H9 (cell line): ENCODE measurements at regions not wholly inside any gene's neighbourhood (a gene's known extent, or its start where the extent isn't known, plus 50 kb on each side); places are given as distances from the start of the nearest gene placed in this dataset.

Source experiments
- DNase-seq: peaks from one replicate; pipeline ENCODE4 v3.0.0-alpha.2; 2017
- H2AFZ ChIP-seq: one replicate; pipeline ENCODE4 v1.6.1; 2013; ENCODE audit warnings: mild to moderate bottlenecking, low read length, control low read depth, moderate library complexity
- H2AK5ac ChIP-seq: 2 replicates; pipeline ENCODE4 v1.6.1; 2013; ENCODE audit warnings: low read length, control low read depth, mixed read lengths; ENCODE audit not compliant: insufficient read length
- H2BK120ac ChIP-seq: one replicate; pipeline ENCODE4 v1.6.1; 2013; ENCODE audit warnings: low read depth, mild to moderate bottlenecking, low read length, control low read depth, inconsistent platforms; ENCODE audit not compliant: poor library complexity, severe bottlenecking
- H2BK12ac ChIP-seq: 2 replicates; pipeline ENCODE4 v1.6.1; 2013; ENCODE audit warnings: low read length, control low read depth, mixed read lengths, low read depth; ENCODE audit not compliant: insufficient read length
- H2BK15ac ChIP-seq: 2 replicates; pipeline ENCODE4 v1.6.1; 2013; ENCODE audit warnings: low read depth, low read length, control low read depth
- H2BK20ac ChIP-seq: one replicate; pipeline ENCODE4 v1.6.1; 2013; ENCODE audit warnings: low read depth, mild to moderate bottlenecking, low read length, control low read depth, inconsistent platforms; ENCODE audit not compliant: poor library complexity, severe bottlenecking
- H2BK5ac ChIP-seq: 2 replicates; pipeline ENCODE4 v1.6.1; 2013; ENCODE audit warnings: low read length, control low read depth, mixed read lengths; ENCODE audit not compliant: insufficient read length
- H3K14ac ChIP-seq: 2 replicates; pipeline ENCODE4 v1.6.1; 2013; ENCODE audit warnings: low read length, control low read depth; ENCODE audit not compliant: insufficient read depth
- H3K18ac ChIP-seq: 2 replicates; pipeline ENCODE4 v1.6.1; 2013; ENCODE audit warnings: low read depth, mild to moderate bottlenecking, mixed read lengths, low read length, control low read depth; ENCODE audit not compliant: insufficient read length
- H3K23ac ChIP-seq: 2 replicates; pipeline ENCODE4 v1.6.1; 2013; ENCODE audit warnings: low read length, control low read depth, mixed read lengths, low read depth; ENCODE audit not compliant: insufficient read length
- H3K23me2 ChIP-seq: 2 replicates; pipeline ENCODE4 v1.6.1; 2013; ENCODE audit warnings: low read depth, mild to moderate bottlenecking, mixed read lengths, low read length, control low read depth; ENCODE audit not compliant: insufficient read length, poor library complexity, severe bottlenecking
- H3K27ac ChIP-seq: 2 replicates; pipeline ENCODE4 v1.5.1; 2013; ENCODE audit warnings: low read length, control low read depth, mixed read lengths, low read depth; ENCODE audit not compliant: insufficient read length
- H3K27me3 ChIP-seq: 2 replicates; pipeline ENCODE4 v1.6.1; 2013; ENCODE audit warnings: low read length, control low read depth, inconsistent platforms; ENCODE audit not compliant: insufficient read depth
- H3K4ac ChIP-seq: 2 replicates; pipeline ENCODE4 v1.6.1; 2013; ENCODE audit warnings: low read depth, mild to moderate bottlenecking, control low read depth, inconsistent platforms, low read length, moderate library complexity
- H3K4me1 ChIP-seq: 2 replicates; pipeline ENCODE4 v1.6.1; 2013; ENCODE audit warnings: low read length, control low read depth, inconsistent platforms; ENCODE audit not compliant: insufficient read depth
- H3K4me2 ChIP-seq: 2 replicates; pipeline ENCODE4 v1.6.1; 2013; ENCODE audit warnings: low read length, control low read depth, mixed read lengths; ENCODE audit not compliant: insufficient read length, insufficient read depth
- H3K56ac ChIP-seq: 2 replicates; pipeline ENCODE4 v1.6.1; 2013; ENCODE audit warnings: low read depth, mild to moderate bottlenecking, mixed read lengths, low read length, control low read depth; ENCODE audit not compliant: insufficient read length
- H3K79me1 ChIP-seq: 2 replicates; pipeline ENCODE4 v1.6.1; 2013; ENCODE audit warnings: low read depth, mild to moderate bottlenecking, moderate library complexity, low read length, control low read depth, inconsistent platforms; ENCODE audit not compliant: insufficient read depth, poor library complexity, severe bottlenecking
- H3K79me2 ChIP-seq: 2 replicates; pipeline ENCODE4 v1.6.1; 2013; ENCODE audit warnings: low read length, control low read depth, inconsistent platforms; ENCODE audit not compliant: insufficient read depth
- H3K9ac ChIP-seq: 2 replicates; pipeline ENCODE4 v1.6.1; 2013; ENCODE audit warnings: low read length, control low read depth, mixed read lengths; ENCODE audit not compliant: insufficient read length; ENCODE audit errors: extremely low read depth
- H3K9me3 ChIP-seq: one replicate; pipeline ENCODE4 v1.6.1; 2013; ENCODE audit warnings: low read depth, low read length, inconsistent platforms; ENCODE audit not compliant: control insufficient read depth
- H3T11ph ChIP-seq: one replicate; pipeline ENCODE4 v1.6.1; 2013; ENCODE audit warnings: mild to moderate bottlenecking, low read length, control low read depth, inconsistent platforms
- H4K20me1 ChIP-seq: one replicate; pipeline ENCODE4 v1.6.1; 2013; ENCODE audit not compliant: control insufficient read depth, insufficient read length, insufficient read depth
- H4K5ac ChIP-seq: 2 replicates; pipeline ENCODE4 v1.6.1; 2013; ENCODE audit warnings: low read depth, mild to moderate bottlenecking, mixed read lengths, low read length, control low read depth; ENCODE audit not compliant: insufficient read length
- H4K8ac ChIP-seq: replicated peaks from 2 replicates; pipeline ENCODE4 v1.6.1; 2013; ENCODE audit warnings: low read length, control low read depth, mixed read lengths, low read depth; ENCODE audit not compliant: insufficient read length
- H4K91ac ChIP-seq: 2 replicates; pipeline ENCODE4 v1.6.1; 2013; ENCODE audit warnings: low read depth, mild to moderate bottlenecking, moderate library complexity, mixed read lengths, low read length, control low read depth; ENCODE audit not compliant: insufficient read length
- H3K27ac Mint-ChIP-seq, 3 experiments: 2 replicates in 2 of 3; 3 replicates in 1 of 3; pipeline ENCODE4 v1.8.0; 2020 to 2021; ENCODE audit warnings: mixed read lengths in 3 of 3, mild to moderate bottlenecking in 1 of 3, moderate library complexity in 1 of 3
- H3K27me3 Mint-ChIP-seq: 2 replicates; pipeline ENCODE4 v1.8.0; 2021; ENCODE audit warnings: low read depth, mild to moderate bottlenecking, moderate library complexity, mixed read lengths
- H3K36me3 Mint-ChIP-seq, 3 experiments: 2 replicates in 2 of 3; 3 replicates in 1 of 3; pipeline ENCODE4 v1.8.0; 2020 to 2021; ENCODE audit warnings: low read depth in 3 of 3, mixed read lengths in 3 of 3; ENCODE audit not compliant: insufficient read depth in 1 of 3
- H3K4me1 Mint-ChIP-seq, 2 experiments: 2 replicates each; pipeline ENCODE4 v1.8.0; 2020; ENCODE audit warnings: mixed read lengths in 2 of 2
- H3K4me3 Mint-ChIP-seq, 2 experiments: 2 replicates in 1 of 2; 3 replicates in 1 of 2; pipeline ENCODE4 v1.8.0; 2020 to 2021; ENCODE audit warnings: mild to moderate bottlenecking in 2 of 2, mixed read lengths in 2 of 2, moderate library complexity in 1 of 2
- H3K9me3 Mint-ChIP-seq, 2 experiments: 2 replicates in 1 of 2; 3 replicates in 1 of 2; pipeline ENCODE4 v1.8.0; 2020; ENCODE audit warnings: mild to moderate bottlenecking in 2 of 2, mixed read lengths in 2 of 2, moderate library complexity in 1 of 2
- CTCF ChIP-seq: fragments of 200-600 bp; sonication (generic); conservative IDR thresholded peaks from 3 replicates; pipeline ENCODE4 v1.8.0; 2021; ENCODE audit warnings: antibody characterized with exemption, mild to moderate bottlenecking
- WGBS: extraction: QIAGEN DNeasy Blood & Tissue Kit; methylation state at CpG from one replicate; pipeline ENCODE4 v1.1.7; 2013; ENCODE audit warnings: missing lambda C conversion rate, low lambda C conversion rate, mixed read lengths; ENCODE audit not compliant: insufficient read length; ENCODE audit errors: extremely low coverage; 5-methylcytosine and 5-hydroxymethylcytosine counted together

GRCh38 chr22:48779211-48779643, 1048.4 kb downstream of the BRD1 start:
- Histone ChIP-seq H2BK20ac (no peak overlapping the region), H3K27ac (no peak overlapping the region), H3K4me1 (peaks cover 4% of the 10 kb centered on the region; the same call in 1 of the 2 replicates), H3K27me3 (no peaks in the 10 kb centered on the region), H2BK15ac (no peak overlapping the region), H4K20me1 (no peaks in the 10 kb centered on the region), H4K8ac (no peak overlapping the region), H3T11ph (no peak overlapping the region), H3K23me2 (no peaks in the 10 kb centered on the region), H3K79me2 (no peaks in the 10 kb centered on the region), H3K79me1 (no peaks in the 10 kb centered on the region), H2AFZ (no peak overlapping the region), H3K56ac (no peak overlapping the region), H3K4me2 (no peak overlapping the region), H2BK120ac (no peak overlapping the region), H3K9me3 (no peaks in the 10 kb centered on the region), H4K91ac (no peak overlapping the region), H3K23ac (no peak overlapping the region), H3K14ac (no peak overlapping the region), H3K9ac (no peak overlapping the region), H2AK5ac (no peak overlapping the region), H4K5ac (no peak overlapping the region), H3K4ac (no peak overlapping the region), H2BK5ac (no peak overlapping the region), H2BK12ac (no peak overlapping the region), H3K18ac (no peak overlapping the region)
- no peak for DNase-seq
- H3K27me3 Mint-ChIP-seq = peaks cover 15% of the 10 kb centered on the region
- peaks cover 0 to 11% (median 4%) of the 10 kb centered on the region in 3 experiments; a peak in 2 of 7 replicates for H3K36me3 Mint-ChIP-seq
- H3K9me3 Mint-ChIP-seq = peaks cover 20 to 31% of the 10 kb centered on the region in 2 experiments
- peak overlapping the region in 1 of 3 experiments; percentile 76; a peak in 2 of 7 replicates for H3K27ac Mint-ChIP-seq
- no peak for TF ChIP-seq CTCF
- WGBS = no CpG with 5 or more reads among the region's 24 CpGs
- peaks cover 14% of the 10 kb centered on the region in 2 experiments for H3K4me1 Mint-ChIP-seq
- no peak overlapping the region for H3K4me3 Mint-ChIP-seq
